Esophagus muscularis mucosa (tissue), 4 donors: ENCODE measurements at regions not wholly inside any gene's neighbourhood (a gene's known extent, or its start where the extent isn't known, plus 50 kb on each side); places are given as distances from the start of the nearest gene placed in this dataset.

ENCODE experiments used
- DNase-seq: peaks from one replicate; pipeline ENCODE4 v3.0.0-alpha.2; 2017; ENCODE audit errors: extremely low spot score
- H3K27ac ChIP-seq, 4 donors: fragments of 200-600 bp; sonication (generic); replicated peaks in 1 of 4; 1 replicate in 3 of 4; 2 replicates in 1 of 4; pipeline ENCODE4 v1.5.1; 2016 to 2019; ENCODE audit warnings: mild to moderate bottlenecking in 1 of 4
- H3K27me3 ChIP-seq, 4 donors: fragments of 200-600 bp; sonication (generic); one replicate each; pipeline versions ENCODE4 v1.5.1 to v1.6.0; 2016 to 2019
- H3K36me3 ChIP-seq, 4 donors: fragments of 200-600 bp; sonication (generic); one replicate each; pipeline ENCODE4 v1.5.1; 2016 to 2019
- H3K4me1 ChIP-seq, 4 donors: fragments of 200-600 bp; sonication (generic); one replicate each; pipeline ENCODE4 v1.5.1; 2016 to 2019
- H3K4me3 ChIP-seq, 4 donors: fragments of 200-600 bp; sonication (generic); 1 replicate in 2 of 4; 2 replicates in 2 of 4; pipeline ENCODE4 v1.5.1; 2016 to 2019; ENCODE audit warnings: mild to moderate bottlenecking in 4 of 4, moderate library complexity in 1 of 4
- H3K9me3 ChIP-seq, 4 donors: fragments of 200-600 bp; sonication (generic); 1 replicate in 3 of 4; 2 replicates in 1 of 4; pipeline ENCODE4 v1.5.1; 2016 to 2019
- CTCF ChIP-seq, 3 experiments: fragments of 200-600 bp in 2 of 3; fragments of 450-650 bp in 1 of 3; sonication (generic) in 2 of 3; IDR thresholded peaks; one replicate each; pipeline ENCODE4 v1.5.1; 2017 to 2019; ENCODE audit warnings: antibody characterized with exemption in 3 of 3, mild to moderate bottlenecking in 2 of 3, moderate library complexity in 1 of 3
- EP300 ChIP-seq: sonication (generic); formaldehyde crosslinking; IDR thresholded peaks from one replicate; pipeline ENCODE4 v1.6.1; 2017; ENCODE audit warnings: antibody characterized with exemption
- POLR2A ChIP-seq: fragments of 450-650 bp; IDR thresholded peaks from one replicate; pipeline ENCODE4 v1.6.1; 2017; ENCODE audit warnings: antibody characterized with exemption, moderate library complexity, mild to moderate bottlenecking, low read depth
- POLR2AphosphoS5 ChIP-seq, 2 donors: sonication (generic); formaldehyde crosslinking; IDR thresholded peaks; one replicate each; pipeline ENCODE4 v1.6.1; 2017; ENCODE audit warnings: antibody characterized with exemption in 2 of 2
- WGBS: methylation state at CpG from one replicate; pipeline ENCODE4 v1.1.5; 2018; 5-methylcytosine and 5-hydroxymethylcytosine counted together
- intact Hi-C: fragments of 100-400 bp; cut with DNase I; formaldehyde crosslinking; loops from one replicate; pipeline ENCODE4 v1.15.1; 2023

- H3K27me3 ChIP-seq = no peaks in the 10 kb centered on the region
- peaks cover 0 to 7% (median 0%) of the 10 kb centered on the region in 4 donors for H3K4me1 ChIP-seq
- intact Hi-C loops = no loop called here
- TF ChIP-seq POLR2A (no peak), EP300 (no peak), CTCF (IDR thresholded peaks at IDR 0.05) (no peak), POLR2AphosphoS5 (IDR thresholded peaks at IDR 0.05) (no peak)
- no peak overlapping the region for H3K4me3 ChIP-seq
- DNase-seq = no peak
- H3K27ac ChIP-seq = no peak overlapping the region
- H3K36me3 ChIP-seq = no peaks in the 10 kb centered on the region
- H3K9me3 ChIP-seq = no peaks in the 10 kb centered on the region
Measured at GRCh38 chr11:29315275-29315674, 701.6 kb downstream of the KCNA4 start.

GRCh38 chr11:29314211-29314610 is 702.6 kb downstream of the KCNA4 start:
- 85% methylated on average over 1 of the region's 1 CpG for WGBS
- Histone ChIP-seq H3K4me3 (no peak overlapping the region), H3K27ac (no peak overlapping the region), H3K36me3 (no peaks in the 10 kb centered on the region), H3K27me3 (no peaks in the 10 kb centered on the region), H3K9me3 (no peaks in the 10 kb centered on the region), H3K4me1 (peaks cover 0 to 13% (median 0%) of the 10 kb centered on the region in 4 donors)
- intact Hi-C loops = no loop called here
- no peak for DNase-seq
- no peak for TF ChIP-seq POLR2AphosphoS5 (IDR thresholded peaks at IDR 0.05)
- TF ChIP-seq EP300 = no peak
- no peak for TF ChIP-seq CTCF (IDR thresholded peaks at IDR 0.05)
- no peak for TF ChIP-seq POLR2A

- intact Hi-C loops = no loop called here
- TF ChIP-seq POLR2AphosphoS5 (IDR thresholded peaks at IDR 0.05) (no peak), POLR2A (no peak), CTCF (IDR thresholded peaks at IDR 0.05) (no peak), EP300 (no peak)
Measured at GRCh38 chr11:29312812-29313211, 704.0 kb downstream of the KCNA4 start.

GRCh38 chr11:29310725-29311342 is 706.0 kb downstream of the KCNA4 start:
- Histone ChIP-seq H3K27ac (no peak overlapping the region), H3K27me3 (no peaks in the 10 kb centered on the region), H3K4me3 (no peak overlapping the region), H3K36me3 (no peaks in the 10 kb centered on the region), H3K9me3 (no peaks in the 10 kb centered on the region), H3K4me1 (peaks cover 0 to 13% (median 0%) of the 10 kb centered on the region in 4 donors)
- DNase-seq = no peak
- intact Hi-C loops = no loop called here
- WGBS = 52% methylated on average over 3 of the region's 3 CpGs
- no peak for TF ChIP-seq POLR2A
- TF ChIP-seq CTCF (IDR thresholded peaks at IDR 0.05) = no peak
- TF ChIP-seq EP300 = no peak
- no peak for TF ChIP-seq POLR2AphosphoS5 (IDR thresholded peaks at IDR 0.05)

More at GRCh38 chr11:29312812-29313211, 704.0 kb downstream of the KCNA4 start:
- Histone ChIP-seq H3K4me1 (peaks cover 0 to 13% (median 0%) of the 10 kb centered on the region in 4 donors), H3K4me3 (no peak overlapping the region), H3K27ac (no peak overlapping the region), H3K9me3 (no peaks in the 10 kb centered on the region), H3K36me3 (no peaks in the 10 kb centered on the region), H3K27me3 (no peaks in the 10 kb centered on the region)
- no peak for DNase-seq

- Histone ChIP-seq H3K4me1 (peaks cover 0 to 13% (median 0%) of the 10 kb centered on the region in 4 donors), H3K27ac (no peak overlapping the region), H3K4me3 (no peak overlapping the region), H3K36me3 (no peaks in the 10 kb centered on the region), H3K9me3 (no peaks in the 10 kb centered on the region), H3K27me3 (no peaks in the 10 kb centered on the region)
- 26% methylated on average over 1 of the region's 1 CpG for WGBS
- intact Hi-C loops = no loop called here
- DNase-seq = no peak
- TF ChIP-seq CTCF (IDR thresholded peaks at IDR 0.05) (no peak), POLR2AphosphoS5 (IDR thresholded peaks at IDR 0.05) (no peak), EP300 (no peak), POLR2A (no peak)
Measured at GRCh38 chr11:29309992-29310391, 706.8 kb downstream of the KCNA4 start.
